Adrenal gland (tissue), 5 donors: ENCODE measurements at regions not wholly inside any gene's neighbourhood (a gene's known extent, or its start where the extent isn't known, plus 50 kb on each side); places are given as distances from the start of the nearest gene placed in this dataset.

Experiments
- CTCF ChIP-seq, 6 experiments: fragments of 450-650 bp in 4 of 6; fragments of 200-600 bp in 2 of 6; sonication (generic) in 1 of 6; IDR thresholded peaks; 1 replicate in 5 of 6; 2 replicates in 1 of 6; pipeline versions ENCODE4 v1.5.1 to v1.8.0; 2016 to 2021; ENCODE audit warnings: antibody characterized with exemption in 6 of 6, mild to moderate bottlenecking in 2 of 6, moderate library complexity in 1 of 6
- POLR2A ChIP-seq, 2 donors: fragments of 450-650 bp; IDR thresholded peaks; one replicate each; pipeline ENCODE4 v1.6.1; 2017; ENCODE audit warnings: antibody characterized with exemption in 2 of 2, mild to moderate bottlenecking in 2 of 2, moderate library complexity in 1 of 2
- donor health status: DM: no; HTN: no; CAD: no.

- no peak for TF ChIP-seq CTCF (IDR thresholded peaks at IDR 0.05)
- no peak for TF ChIP-seq POLR2A (IDR thresholded peaks at IDR 0.05)
Observed at GRCh38 chr13:30151388-30151787, 156.0 kb downstream of the KATNAL1 start.
